HG03432 (cell line): ENCODE measurements at regions not wholly inside any gene's neighbourhood (a gene's known extent, or its start where the extent isn't known, plus 50 kb on each side); places are given as distances from the start of the nearest gene placed in this dataset.

Source experiments
- ATAC-seq: cut with Tn5 transposase; IDR thresholded peaks from one replicate; pipeline ENCODE4 v1.9.1; 2021; ENCODE audit warnings: mild to moderate bottlenecking, moderate library complexity; ENCODE audit not compliant: unreplicated experiment

DNA sequence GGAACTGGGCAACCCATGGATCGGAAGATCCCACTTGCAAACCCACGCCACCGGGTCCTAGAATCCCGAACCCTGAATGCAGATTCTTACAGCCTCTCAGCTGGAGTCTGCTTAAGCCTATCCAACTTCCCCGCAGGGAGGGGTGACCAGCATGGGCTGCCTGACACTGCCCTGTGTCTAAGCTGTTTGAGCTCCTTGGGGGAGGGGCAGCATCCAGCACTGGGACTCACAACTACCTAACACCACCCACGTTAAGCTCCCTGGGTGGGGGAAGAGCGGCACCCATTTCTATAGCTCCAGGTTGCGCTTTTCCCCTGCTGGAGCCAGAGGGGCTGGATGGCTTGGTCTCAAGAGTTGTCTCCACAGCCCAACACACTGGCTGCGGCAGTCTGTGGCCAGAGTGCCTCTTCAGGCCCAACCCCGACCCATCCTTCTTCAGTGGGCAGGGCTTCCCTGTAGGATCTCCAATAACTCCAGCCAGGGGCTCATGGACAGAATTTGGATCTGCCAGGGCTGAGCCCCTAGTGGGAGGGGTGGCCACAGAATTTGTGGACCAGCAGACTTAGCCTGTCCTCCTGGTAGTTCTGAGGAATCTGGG lies 649.2 kb downstream of the TUSC7 start:
- no peak for ATAC-seq

DNA sequence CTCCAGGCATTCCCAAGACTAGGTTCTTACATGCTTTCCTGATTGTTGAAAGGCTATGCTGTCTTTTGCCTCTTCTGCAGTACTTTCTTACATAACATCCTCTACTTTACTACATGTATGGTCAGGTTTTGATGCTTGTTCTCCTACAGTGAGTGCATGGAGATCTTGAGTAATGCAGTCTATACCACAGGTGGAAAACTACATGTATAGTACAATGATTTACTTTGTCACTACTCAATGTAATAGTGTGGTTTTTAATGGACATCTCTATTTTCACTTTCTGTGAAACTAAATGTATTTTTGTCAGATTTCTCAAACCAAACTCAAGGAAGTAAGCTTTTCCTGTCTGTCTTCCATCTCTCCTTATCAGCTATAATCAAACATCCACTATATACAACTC lies 657.0 kb downstream of the TUSC7 start:
- no peak for ATAC-seq

DNA sequence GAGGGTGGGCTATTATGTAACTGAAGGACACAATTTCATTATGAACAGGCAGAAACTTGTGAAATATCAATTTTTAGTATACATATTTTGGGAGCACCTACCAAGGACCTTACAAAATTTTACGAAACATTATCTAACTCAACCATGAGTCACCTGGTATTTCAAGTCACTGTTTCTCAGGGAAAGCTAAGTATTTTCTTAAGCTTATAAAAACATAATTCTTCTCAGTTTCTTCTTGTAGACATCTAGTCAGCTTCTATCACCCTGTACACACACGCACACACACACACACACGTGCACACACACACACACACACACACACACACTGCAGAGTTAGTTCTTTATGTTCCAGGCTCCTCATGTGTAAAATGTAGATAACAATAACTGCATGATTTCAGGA lies 658.3 kb downstream of the TUSC7 start:
- no peak for ATAC-seq

DNA sequence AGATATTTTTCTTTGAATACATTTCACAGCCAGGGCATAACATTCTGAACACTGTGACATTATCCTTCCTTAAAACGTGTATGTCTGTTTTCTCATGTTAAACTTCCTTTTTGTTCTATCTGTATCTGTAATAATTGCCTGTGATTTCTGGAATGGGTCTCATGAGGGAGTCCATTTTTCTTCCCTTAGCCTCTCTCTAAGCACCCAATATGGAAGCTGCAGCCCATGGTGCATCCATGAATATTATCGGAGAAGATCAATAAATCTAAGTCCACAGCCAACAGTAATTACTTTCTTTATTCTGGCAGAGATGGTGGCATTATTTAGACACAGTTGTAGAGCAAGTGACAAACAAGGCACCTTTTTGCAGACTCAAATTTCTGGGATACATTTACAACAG lies 671.1 kb downstream of the TUSC7 start:
- ATAC-seq: no peak

DNA sequence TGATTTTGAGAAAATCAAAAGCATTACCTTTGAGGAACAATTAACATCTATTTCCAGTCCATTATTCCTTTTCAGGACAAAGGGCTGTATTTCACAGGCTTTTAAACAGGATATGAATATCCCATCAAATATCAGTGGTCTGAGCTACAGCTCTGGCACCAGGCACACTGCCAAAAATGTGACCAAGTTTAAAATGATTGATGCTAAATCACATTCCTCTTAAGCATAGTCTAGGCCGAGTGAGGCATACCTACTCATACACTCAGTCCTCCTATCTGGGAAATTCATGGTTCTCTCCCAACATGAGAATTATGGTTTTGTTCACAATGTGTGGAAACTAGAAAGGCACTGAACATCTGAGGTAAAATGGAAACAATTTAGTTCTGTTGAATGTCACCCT lies 683.5 kb downstream of the TUSC7 start:
- ATAC-seq: no peak

DNA sequence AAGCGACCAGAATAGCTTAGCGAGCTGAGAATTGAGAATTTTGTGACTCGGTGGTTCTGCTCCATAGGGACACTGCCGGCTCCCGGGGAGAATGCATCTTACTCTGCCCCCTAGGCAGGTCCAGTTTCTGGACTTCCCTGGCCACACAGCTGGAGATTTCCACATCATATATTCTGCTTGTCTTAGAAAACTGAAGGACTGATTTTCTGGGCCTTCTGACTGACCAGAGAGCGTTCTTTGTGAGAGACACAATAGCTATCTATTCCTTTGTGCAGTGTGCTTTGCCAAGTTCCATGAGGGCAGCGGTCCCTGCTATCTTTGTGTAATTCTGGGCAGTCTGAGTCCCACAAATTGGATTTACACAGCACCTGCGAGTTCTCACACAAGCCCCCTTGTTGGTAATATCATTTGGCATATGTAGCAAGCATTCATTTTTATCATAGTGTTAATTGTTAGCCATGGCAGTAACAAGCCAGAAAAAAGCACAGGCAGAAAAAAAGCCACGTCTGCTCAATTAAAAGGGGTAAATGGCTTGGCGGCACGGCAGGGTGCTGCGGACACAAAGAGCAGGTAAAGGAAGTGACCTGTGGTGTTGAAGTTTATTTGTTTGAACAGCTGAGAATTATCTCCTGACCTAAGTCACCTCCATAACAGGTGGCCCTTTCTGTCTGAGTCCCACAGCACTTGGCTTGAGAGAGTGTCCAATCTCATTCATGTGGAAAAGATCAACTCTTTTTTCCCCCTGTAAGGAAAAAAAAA lies 688.7 kb downstream of the TUSC7 start:
- no peak for ATAC-seq

DNA sequence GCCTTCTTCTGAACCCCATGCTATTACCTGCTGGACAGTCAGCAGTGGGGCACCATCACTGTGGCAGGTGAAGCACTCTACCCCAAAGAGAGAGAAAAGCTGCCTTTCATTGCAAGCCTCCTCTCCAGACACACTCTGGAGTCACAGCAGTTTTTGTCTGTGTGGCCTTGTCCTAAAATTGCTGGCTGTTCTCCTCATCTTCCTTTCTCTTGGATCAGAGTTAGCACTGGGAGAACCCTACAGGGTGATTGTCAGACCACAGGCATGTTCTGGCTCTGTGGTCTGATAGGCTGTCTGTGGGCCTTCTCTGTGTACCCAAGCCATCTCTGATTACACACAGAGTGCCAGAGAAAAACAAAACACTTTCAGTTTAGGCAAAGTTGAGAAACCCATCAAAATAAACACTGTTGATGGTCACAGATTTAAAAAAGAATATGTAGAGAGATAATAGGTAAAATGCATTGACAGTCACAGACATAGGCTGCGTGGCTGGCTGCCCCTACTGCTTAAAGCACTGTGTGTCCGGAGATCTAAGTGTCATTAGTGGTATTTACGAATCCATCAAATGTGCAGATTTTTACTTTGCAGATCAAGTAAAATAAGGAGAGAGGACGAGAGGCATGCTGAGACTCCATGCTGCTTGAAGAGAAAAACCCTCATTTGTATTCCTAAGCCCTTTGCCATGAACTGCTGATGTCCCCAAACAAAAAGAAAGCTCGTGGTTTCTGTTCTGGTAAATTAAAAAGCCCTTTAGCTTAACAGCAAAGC lies 689.9 kb downstream of the TUSC7 start:
- no peak for ATAC-seq

DNA sequence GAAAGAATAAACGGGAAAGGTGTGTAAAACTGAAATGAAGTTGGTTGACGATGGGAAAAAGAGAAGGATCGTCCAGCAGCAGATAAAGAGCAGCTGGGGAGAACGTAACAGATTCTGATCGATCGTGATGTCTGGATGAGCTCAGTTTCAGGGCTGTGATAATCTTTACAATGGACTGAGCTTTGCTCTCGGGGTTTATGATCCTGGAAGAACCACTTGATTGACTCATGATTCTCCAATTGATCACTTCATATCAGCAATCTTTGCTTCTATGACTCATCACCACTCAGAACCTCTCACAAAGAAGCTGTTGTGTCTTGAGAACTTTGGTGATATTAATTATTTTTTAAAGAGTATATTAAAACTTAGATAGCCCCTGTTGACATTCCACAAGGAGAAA lies 690.7 kb downstream of the TUSC7 start:
- no peak for ATAC-seq

DNA sequence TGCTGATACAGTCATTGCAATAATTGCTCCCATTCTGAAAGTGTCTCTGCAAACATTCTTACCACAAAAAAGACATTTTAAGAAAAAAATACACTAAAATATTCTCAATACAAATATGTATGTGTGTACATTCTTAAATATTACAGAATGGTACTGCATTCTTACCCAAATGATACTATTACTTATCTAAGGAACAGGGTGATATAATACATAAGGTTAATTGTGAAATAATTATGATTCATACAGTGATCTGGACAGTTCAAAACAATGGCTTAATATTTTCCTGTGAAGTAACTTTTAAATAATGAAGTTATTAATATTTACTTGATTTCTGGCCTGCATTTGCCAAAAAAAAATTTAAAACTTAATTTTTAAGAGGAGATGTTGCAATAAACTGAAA lies 694.6 kb downstream of the TUSC7 start:
- no peak for ATAC-seq

DNA sequence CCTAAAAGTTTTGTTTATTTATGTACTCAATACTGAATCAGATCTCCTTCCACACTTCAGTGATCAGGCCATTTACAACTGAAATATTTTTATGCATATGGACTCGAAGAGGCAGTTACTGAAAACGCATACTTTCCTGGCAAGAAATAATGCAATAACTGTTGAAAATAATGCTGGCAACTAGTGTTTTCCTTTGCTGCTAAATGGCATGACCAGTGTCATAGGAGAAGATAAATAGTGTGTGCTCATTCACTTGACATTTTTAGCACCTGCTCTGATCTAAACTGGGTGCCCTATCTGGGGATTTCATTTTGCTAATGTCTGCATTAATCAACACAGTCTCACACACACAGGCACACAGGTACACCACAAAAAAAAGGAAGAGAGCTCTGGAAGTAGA lies 695.2 kb downstream of the TUSC7 start:
- ATAC-seq: no peak

DNA sequence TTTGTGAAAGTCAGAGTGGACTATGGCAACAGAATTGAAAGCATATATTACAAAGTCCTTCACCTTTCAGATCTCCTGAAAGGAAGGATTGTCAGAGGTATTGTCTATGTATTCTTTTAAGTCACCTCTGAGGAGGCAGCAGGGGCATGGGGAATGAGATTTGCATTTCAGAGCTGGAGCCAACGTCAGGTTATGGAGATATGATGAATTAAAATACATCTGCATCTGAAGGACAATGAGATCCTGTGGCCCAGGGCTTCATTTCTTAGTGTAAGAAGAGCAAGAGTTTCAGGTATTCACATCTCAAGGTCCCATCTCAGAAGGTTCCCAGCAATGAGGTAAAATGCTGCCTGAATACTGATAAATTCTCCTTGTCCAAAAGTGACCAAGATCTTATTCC lies 695.8 kb downstream of the TUSC7 start:
- no peak for ATAC-seq

DNA sequence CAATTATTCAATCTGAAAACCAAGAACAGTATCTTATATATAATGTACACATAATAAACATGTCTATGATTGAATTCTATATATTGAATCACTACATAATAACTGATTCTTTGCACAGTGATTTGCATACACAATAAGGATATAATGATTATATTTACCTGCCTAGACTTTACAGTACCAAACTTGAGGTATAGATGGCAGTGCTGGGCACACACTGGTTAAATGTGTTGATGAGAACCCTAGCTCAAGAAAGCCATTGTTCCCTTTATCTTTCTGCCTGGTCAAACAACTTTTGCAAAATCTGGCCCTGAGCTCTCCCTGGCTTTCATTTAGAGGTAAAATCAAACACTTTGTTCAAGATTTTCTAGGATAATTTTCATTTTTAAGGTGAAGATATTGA lies 697.7 kb downstream of the TUSC7 start:
- peak; percentile 87 for ATAC-seq

DNA sequence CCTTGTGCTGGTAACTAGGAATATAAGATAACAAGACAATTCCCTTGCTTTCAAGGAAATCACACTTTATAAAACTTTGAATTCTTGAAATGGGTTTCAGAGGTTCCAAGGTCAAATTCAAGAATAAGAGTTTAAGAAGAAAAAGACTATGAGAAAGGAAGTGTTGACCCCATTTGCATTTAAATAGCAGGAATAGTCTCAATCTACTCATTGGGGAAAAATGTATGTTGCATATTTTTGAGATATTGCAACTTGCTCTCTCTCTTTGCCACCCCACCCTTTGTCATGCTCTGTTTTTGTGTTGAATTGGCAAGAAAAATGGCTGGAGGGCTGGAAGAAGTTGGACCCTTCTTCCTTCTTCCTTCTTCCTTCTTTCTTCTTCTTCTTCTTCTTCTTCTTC lies 699.2 kb downstream of the TUSC7 start:
- no peak for ATAC-seq

DNA sequence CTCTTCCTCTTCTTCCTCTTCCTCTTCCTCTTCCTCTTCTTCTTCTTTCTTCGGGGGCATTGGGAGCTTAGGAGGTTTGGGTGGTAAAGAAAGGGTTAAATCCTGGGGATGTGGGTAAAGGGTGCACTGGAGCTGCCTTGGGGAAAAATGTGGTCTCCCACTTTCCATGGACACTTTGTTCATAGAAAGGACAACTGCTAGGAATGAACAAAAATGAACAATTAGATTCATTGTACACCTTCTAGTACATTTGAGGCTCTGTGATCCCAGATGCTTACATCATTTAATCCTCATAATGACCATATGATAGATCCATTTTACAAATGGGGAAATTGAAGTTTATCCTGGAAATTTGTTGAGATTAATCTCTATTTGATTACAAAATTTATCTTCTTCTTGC lies 699.7 kb downstream of the TUSC7 start:
- ATAC-seq: no peak

DNA sequence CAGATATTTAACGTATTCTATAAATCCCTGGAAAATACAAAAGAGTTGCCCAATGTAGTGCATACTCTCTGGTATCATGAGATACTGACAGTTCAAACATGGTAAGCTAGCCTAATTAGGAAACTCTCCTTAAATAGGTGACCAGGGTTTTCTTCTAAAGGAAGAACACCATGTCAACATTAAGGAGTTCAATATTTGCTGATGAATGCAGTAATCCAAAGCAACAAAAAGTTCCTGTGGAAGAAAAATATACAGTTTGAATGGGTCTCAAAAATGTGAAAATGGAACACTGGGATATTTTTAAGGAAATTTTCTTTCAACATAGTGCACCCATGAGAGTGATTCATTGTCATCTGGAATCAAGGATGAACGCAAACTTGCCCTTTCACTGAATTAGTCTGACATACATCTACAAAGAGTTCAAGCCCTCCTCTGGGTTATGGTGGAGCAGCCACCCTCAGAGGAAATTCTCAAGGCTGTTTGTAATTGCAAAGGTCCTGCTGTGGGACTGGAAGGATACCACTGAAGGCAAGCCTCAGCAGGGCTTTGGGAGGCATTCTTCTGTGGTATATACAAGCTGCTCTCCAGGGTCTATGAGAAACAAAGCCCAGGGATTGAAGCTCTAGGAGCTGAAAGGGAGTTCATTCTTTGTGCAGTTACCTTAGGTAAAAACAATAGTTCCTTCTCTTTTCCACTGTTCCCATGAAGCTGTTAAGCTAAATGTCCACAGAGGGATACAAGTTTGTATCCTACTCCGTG lies 700.3 kb downstream of the TUSC7 start:
- no peak for ATAC-seq

DNA sequence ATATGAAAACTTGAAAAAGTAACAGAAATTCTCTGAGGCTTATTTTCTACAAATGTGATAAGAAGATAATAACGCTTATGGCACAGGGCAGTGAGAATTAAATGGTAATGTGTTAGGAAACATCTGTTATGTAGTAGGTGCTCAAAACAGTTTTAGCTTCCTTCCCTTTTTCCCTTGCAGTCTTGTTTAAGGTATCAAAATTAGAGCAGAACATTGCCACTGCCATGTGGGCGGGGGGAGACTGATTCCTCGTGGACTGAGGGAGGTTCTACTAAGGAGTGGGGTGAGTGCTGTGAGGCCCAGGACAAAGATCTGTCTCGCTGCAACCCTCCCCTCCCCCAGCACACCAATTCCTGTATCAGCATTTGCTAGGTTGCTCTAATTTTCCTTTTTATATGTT lies 702.4 kb downstream of the TUSC7 start:
- ATAC-seq: no peak

DNA sequence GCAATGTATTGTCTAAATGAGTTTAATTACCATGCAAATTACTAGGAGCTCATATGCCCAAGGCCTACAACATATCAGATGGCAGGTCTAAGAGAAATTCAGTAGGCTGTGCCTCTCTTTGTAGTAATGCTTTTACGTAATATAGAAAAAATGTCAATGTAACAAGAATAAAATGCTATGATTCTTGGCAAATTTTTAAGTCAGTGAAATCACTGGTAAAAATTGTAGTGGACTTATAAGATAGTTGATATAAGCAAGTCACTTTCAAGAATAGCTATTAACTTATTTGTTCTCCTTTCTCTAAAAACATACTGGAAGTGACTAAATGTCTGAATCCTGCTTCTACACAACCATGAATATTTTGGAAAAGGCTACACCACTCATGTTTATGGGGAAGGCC lies 707.8 kb downstream of the TUSC7 start:
- no peak for ATAC-seq

DNA sequence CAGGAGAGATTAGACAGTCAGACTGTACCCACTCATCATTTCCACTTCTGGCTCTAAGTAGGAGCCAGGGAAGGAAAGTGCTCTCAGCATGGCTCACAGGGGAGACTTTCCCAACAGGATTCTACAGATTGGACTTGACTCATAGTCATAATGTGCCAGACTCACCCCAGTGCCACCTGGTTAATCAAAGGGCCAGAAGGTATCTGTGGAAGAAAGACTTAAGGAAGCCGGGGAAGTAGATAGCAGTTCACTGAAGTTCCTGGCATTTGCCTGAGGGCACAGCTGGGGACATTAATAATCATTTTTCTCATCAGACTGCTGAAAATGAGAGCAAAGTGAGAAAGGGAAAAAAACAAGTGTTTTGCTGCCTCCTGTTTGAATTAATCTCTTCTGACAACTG lies 717.5 kb downstream of the TUSC7 start:
- no peak for ATAC-seq

DNA sequence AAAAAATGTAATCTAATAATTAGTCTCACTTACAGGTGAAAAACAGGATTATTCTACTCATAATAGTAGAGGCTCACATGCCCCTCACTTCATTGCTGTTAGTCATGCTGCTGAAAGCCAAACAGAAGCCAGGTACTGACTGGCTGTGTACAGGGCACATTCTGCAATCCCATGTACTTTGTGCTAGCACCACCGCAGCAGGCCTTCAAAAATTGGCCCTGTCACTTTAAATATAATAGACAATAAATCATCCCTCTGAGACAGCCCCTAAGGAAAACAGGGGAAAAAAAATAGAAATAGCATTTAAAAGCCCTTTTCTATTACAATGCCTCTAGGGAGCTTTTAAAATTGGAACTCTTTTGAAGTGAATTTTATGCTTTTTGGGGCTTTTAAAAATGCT lies 723.8 kb downstream of the TUSC7 start:
- no peak for ATAC-seq

DNA sequence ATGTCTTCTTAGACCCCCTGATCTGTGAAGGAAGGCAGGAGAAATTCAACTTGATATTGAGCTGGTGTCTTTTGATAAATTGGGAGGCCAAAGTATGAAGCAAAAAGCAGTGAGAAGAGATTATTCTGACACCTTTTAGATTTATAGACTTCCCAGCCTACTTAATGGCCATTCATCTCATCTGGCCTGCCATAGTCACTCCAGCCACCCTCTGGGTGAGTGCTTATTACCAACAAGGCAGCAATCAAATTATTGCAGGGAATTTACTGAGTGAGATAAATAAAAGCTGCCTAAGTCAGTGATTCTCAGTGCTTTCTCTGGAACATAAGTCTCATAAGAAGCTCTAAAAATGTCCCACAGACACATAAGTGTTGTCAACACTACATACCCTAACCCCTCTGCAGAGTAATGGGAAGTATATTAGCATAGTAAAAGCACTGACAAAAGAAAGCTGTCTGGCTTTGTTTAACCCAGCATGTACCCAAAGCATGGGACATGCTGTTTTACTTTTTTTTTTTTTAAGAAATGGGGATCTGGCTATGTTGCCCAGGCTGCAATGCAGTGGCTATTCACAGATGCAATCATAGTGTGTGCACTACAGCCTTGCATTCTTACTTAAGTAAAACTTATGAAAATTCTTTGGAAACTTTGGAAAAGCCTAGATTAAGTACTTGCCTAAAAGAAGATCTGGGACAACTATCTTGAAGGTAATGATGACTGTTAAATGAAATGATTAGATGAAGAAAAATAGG lies 725.3 kb downstream of the TUSC7 start:
- ATAC-seq: no peak

DNA sequence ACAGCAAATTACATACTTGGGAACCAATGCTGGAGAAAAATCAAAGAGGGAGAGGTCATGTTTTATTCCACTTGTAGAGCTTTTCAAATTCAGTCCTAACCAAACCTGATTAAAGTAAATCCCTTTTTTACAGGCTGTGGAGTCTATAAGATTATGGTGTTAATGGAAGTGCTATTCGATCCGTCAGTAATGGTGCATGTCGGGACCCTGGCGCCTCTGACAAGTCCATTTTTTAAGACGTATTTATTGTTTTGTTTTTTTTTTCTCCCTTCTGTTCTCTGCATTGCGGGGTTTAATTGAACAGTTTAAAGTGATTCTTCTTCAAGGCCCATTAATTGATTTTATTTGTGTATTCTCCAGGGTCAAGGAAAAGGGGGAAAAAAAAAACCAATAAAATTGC lies 725.9 kb downstream of the TUSC7 start:
- ATAC-seq: no peak
